ENCODE measurements at regions not wholly inside any gene's neighbourhood (a gene's known extent, or its start where the extent isn't known, plus 50 kb on each side); places are given as distances from the start of the nearest gene placed in this dataset.

DNA sequence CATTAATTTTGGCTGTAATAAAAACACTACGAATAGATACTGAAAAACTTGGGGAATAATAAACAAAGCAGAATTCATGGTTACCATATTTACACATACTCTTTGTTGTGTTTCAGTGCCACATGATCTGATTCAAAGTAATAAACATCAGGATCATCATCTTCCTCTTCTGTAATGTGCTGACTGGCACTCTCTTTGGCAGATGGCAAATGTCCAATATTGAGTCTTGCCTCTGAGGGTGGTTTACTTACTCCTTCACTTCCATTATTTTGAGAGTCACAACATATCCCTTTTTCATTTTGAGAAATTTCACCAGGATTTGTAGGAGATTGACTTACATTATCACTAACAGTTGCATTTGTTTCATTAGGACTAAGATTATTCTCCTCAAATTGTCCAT lies 50.7 kb downstream of the ZZZ3 start:
- TF ChIP-seq POLR2A (IDR thresholded peaks at IDR 0.05; ENCODE audit: low read depth, low read length) (no peak), EZH2 (IDR thresholded peaks at IDR 0.05; ENCODE audit: borderline replicate concordance, low read depth, low read length, severe bottlenecking) (no peak), POLR2AphosphoS5 (IDR thresholded peaks at IDR 0.05; ENCODE audit: insufficient read depth, low read depth, low read length) (no peak), JUN (IDR thresholded peaks at IDR 0.05; ENCODE audit: borderline replicate concordance, insufficient read depth, insufficient read length, low read depth) (no peak), FOS (IDR thresholded peaks at IDR 0.05; ENCODE audit: borderline replicate concordance, insufficient read depth, low read length) (no peak)
- TF ChIP-seq, protein P1, sequence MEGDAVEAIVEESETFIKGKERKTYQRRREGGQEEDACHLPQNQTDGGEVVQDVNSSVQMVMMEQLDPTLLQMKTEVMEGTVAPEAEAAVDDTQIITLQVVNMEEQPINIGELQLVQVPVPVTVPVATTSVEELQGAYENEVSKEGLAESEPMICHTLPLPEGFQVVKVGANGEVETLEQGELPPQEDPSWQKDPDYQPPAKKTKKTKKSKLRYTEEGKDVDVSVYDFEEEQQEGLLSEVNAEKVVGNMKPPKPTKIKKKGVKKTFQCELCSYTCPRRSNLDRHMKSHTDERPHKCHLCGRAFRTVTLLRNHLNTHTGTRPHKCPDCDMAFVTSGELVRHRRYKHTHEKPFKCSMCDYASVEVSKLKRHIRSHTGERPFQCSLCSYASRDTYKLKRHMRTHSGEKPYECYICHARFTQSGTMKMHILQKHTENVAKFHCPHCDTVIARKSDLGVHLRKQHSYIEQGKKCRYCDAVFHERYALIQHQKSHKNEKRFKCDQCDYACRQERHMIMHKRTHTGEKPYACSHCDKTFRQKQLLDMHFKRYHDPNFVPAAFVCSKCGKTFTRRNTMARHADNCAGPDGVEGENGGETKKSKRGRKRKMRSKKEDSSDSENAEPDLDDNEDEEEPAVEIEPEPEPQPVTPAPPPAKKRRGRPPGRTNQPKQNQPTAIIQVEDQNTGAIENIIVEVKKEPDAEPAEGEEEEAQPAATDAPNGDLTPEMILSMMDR (IDR thresholded peaks at IDR 0.05; ENCODE audit: extremely low read depth in 1 of 2, insufficient read depth in 1 of 2, low read depth in 1 of 2, low read length in 2 of 2): no peak
- TF ChIP-seq, protein P2, sequence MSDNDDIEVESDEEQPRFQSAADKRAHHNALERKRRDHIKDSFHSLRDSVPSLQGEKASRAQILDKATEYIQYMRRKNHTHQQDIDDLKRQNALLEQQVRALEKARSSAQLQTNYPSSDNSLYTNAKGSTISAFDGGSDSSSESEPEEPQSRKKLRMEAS (IDR thresholded peaks at IDR 0.05; ENCODE audit: insufficient read depth, insufficient read length): no peak

Measured in endothelial cell of umbilical vein (primary cell).